OCI-LY3 (cell line): ENCODE measurements at regions not wholly inside any gene's neighbourhood (a gene's known extent, or its start where the extent isn't known, plus 50 kb on each side); places are given as distances from the start of the nearest gene placed in this dataset.

ENCODE experiments used
- H2AFZ ChIP-seq: fragments of 200-600, 300-600 bp; shearing (Covaris generic); 2 replicates; pipeline ENCODE4 v1.6.0; 2014; ENCODE audit warnings: antibody characterized with exemption, low read depth, low read length
- H3K27ac ChIP-seq: fragments of 200-600, 300-600 bp; sonication (generic); 2 replicates; pipeline ENCODE4 v1.5.1; 2014; ENCODE audit warnings: mild to moderate bottlenecking, low read length, moderate library complexity, mixed read lengths
- H3K27me3 ChIP-seq: fragments of 200-600, 300-600 bp; sonication (generic); 2 replicates; pipeline ENCODE4 v1.6.1; 2014; ENCODE audit warnings: low read depth, low read length, mixed read lengths
- H3K36me3 ChIP-seq: fragments of 200-600, 300-600 bp; sonication (generic); replicated peaks from 2 replicates; pipeline ENCODE3; 2014; ENCODE audit warnings: low read depth, low read length, mixed read lengths
- H3K4me1 ChIP-seq: fragments of 300-600, 200-600 bp; sonication (generic); 2 replicates; pipeline ENCODE4 v1.6.1; 2014; ENCODE audit warnings: low read length, mixed read lengths
- H3K4me2 ChIP-seq: fragments of 200-600, 300-600 bp; sonication (generic); 2 replicates; pipeline ENCODE4 v1.6.1; 2014; ENCODE audit warnings: low read length, mixed read lengths
- H3K4me3 ChIP-seq: fragments of 300-600, 200-600 bp; sonication (generic); 2 replicates; pipeline ENCODE4 v1.5.1; 2014; ENCODE audit warnings: antibody characterized with exemption, mild to moderate bottlenecking, low read length, moderate library complexity
- H3K79me2 ChIP-seq: fragments of 300-600, 200-600 bp; shearing (Covaris generic); 2 replicates; pipeline ENCODE4 v1.6.1; 2014; ENCODE audit warnings: mild to moderate bottlenecking, low read length, mixed read lengths
- H3K9ac ChIP-seq: fragments of 300-600, 200-600 bp; shearing (Covaris generic); 2 replicates; pipeline ENCODE4 v1.6.0; 2014; ENCODE audit warnings: mild to moderate bottlenecking, low read length, moderate library complexity
- H3K9me3 ChIP-seq: fragments of 200-600, 300-600 bp; shearing (Covaris generic); 2 replicates; pipeline ENCODE4 v1.6.1; 2014; ENCODE audit warnings: low read length, mixed read lengths; ENCODE audit not compliant: insufficient read depth
- H4K20me1 ChIP-seq: fragments of 200-600, 300-600 bp; sonication (generic); 2 replicates; pipeline ENCODE4 v1.6.1; 2016; ENCODE audit warnings: low read length, mixed read lengths; ENCODE audit not compliant: insufficient read depth
- EZH2phosphoT487 ChIP-seq: fragments of 200-600 bp; shearing (Covaris generic); IDR thresholded peaks from 2 replicates; pipeline ENCODE4 v1.6.1; 2018; ENCODE audit warnings: antibody characterized with exemption, mixed run types, low read depth
- TF ChIP-seq, protein P1 (sequence below): fragments of 200-600, 300-600 bp; sonication (generic); IDR thresholded peaks from 2 replicates; pipeline ENCODE4 v1.5.1; 2014; ENCODE audit warnings: antibody characterized with exemption, low read length, low read depth

DNA sequence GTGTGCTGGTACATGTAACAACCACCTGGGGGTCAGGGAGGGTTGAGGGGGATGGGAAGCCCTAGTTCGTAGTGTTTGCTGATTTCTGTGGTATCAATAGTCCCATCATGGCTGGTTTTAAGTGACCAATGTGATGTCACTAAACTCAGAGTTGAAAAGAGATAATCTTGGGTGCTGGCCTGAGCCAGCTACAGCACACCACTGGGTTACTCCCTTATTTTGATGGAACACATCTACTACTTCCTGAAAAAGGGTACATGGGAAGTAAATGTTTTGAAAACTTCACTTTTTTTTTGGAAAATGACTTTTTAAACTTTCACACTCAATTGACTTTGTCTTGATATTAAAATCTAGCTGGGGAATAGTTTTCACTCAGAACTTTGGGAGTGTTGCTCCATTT lies 87.0 kb upstream of the CXCR4 start:
- no peak overlapping the region for H3K4me3 ChIP-seq
- H4K20me1 ChIP-seq, result no peaks in the 10 kb centered on the region
- H3K9me3 ChIP-seq, result peaks cover 31% of the 10 kb centered on the region; the same call in 1 of the 2 replicates
- peaks cover 17% of the 10 kb centered on the region for H3K36me3 ChIP-seq
- no peak overlapping the region for H3K27ac ChIP-seq
- no peak overlapping the region for H3K9ac ChIP-seq
- H2AFZ ChIP-seq, result no peak overlapping the region
- H3K27me3 ChIP-seq, result peaks cover 19% of the 10 kb centered on the region; the same call in 1 of the 2 replicates
- no peak overlapping the region for H3K4me2 ChIP-seq
- H3K4me1 ChIP-seq, result peaks cover 47% of the 10 kb centered on the region
- H3K79me2 ChIP-seq, result no peaks in the 10 kb centered on the region
- TF ChIP-seq, protein P1, sequence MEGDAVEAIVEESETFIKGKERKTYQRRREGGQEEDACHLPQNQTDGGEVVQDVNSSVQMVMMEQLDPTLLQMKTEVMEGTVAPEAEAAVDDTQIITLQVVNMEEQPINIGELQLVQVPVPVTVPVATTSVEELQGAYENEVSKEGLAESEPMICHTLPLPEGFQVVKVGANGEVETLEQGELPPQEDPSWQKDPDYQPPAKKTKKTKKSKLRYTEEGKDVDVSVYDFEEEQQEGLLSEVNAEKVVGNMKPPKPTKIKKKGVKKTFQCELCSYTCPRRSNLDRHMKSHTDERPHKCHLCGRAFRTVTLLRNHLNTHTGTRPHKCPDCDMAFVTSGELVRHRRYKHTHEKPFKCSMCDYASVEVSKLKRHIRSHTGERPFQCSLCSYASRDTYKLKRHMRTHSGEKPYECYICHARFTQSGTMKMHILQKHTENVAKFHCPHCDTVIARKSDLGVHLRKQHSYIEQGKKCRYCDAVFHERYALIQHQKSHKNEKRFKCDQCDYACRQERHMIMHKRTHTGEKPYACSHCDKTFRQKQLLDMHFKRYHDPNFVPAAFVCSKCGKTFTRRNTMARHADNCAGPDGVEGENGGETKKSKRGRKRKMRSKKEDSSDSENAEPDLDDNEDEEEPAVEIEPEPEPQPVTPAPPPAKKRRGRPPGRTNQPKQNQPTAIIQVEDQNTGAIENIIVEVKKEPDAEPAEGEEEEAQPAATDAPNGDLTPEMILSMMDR, result no peak
- no peak for TF ChIP-seq EZH2phosphoT487

DNA sequence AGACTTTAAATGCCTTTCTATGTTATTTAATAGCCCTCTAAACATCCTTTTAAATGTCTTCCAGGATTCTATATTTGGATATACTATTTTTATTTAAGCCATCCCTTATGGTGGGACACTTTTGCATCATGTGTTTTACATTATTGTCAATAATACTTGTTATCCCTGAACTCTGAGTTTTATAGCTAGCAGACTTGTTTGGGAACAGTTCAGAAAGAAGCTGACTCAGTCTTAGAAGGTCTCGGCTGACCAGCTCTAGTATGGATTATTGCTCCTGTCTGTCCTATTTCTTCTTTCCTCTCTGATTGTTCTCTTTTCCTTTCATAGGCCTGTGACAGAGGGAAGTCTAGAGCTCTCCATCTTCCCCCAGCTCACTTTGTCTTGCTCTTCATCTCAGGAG lies 77.3 kb upstream of the CXCR4 start:
- no peaks in the 10 kb centered on the region for H3K36me3 ChIP-seq
- no peak overlapping the region for H2AFZ ChIP-seq
- H3K27ac ChIP-seq, result no peak overlapping the region
- H3K9ac ChIP-seq, result no peak overlapping the region
- H3K27me3 ChIP-seq, result no peaks in the 10 kb centered on the region; the same call in 1 of the 2 replicates
- H3K4me1 ChIP-seq, result no peaks in the 10 kb centered on the region
- H3K79me2 ChIP-seq, result no peaks in the 10 kb centered on the region
- no peaks in the 10 kb centered on the region for H4K20me1 ChIP-seq
- TF ChIP-seq EZH2phosphoT487, result no peak
- TF ChIP-seq, protein P1, result no peak
- H3K4me2 ChIP-seq, result no peak overlapping the region
- no peaks in the 10 kb centered on the region for H3K9me3 ChIP-seq
- H3K4me3 ChIP-seq, result no peak overlapping the region

DNA sequence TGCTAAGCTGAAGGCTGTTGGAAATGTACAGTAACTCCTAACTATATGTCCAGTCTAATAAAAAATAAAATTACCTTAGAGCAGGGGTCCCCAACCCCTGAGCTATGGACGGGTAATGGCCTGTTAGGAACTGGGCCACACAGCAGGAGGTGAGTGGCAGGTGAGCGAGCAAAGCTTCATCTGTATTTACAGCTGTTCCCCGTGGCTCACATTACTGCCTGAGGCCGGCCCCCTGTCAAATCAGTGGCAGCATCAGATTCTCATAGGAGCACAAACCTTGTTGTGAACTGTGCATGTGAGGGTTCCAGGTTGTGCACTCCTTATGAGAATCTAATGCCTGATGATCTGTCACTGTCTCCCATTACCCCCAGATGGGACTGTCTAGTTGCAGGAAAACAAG lies 73.1 kb upstream of the CXCR4 start:
- H3K27ac ChIP-seq, result no peak overlapping the region

DNA sequence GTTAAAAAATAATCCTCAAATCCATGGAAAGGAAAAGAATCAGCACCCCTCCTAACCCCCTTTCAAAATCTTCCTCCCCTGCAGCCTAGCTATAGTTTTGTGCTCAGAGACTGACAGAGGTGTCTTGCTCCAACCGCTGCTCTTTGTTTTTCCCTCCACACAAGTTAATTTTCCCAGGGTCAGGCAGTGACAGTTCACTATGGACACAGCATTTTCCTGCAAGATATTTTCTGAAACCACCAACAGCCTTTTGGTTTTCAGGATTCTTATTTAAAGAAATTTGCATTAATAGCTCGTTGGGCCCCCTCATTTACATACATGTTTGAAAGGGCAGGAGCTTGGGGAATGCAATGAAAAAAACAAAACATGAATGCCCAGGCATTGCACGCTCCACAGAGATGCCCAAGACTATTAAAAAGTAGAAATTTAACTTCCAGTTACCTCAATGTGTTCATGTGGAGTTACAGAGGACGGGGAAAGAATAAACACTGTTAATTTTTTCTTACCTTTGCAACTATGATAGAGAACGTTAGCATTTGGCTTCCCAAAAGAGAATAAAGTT lies 71.4 kb upstream of the CXCR4 start:
- no peaks in the 10 kb centered on the region for H3K27me3 ChIP-seq
- no peak overlapping the region for H3K4me2 ChIP-seq
- H3K4me1 ChIP-seq, result peaks cover 6% of the 10 kb centered on the region; the same call in 1 of the 2 replicates
- H3K4me3 ChIP-seq, result no peak overlapping the region
- H3K9ac ChIP-seq, result no peak overlapping the region
- no peaks in the 10 kb centered on the region for H3K79me2 ChIP-seq
- no peak overlapping the region for H3K27ac ChIP-seq
- TF ChIP-seq, protein P1, result no peak
- no peak for TF ChIP-seq EZH2phosphoT487
- H4K20me1 ChIP-seq, result no peaks in the 10 kb centered on the region
- H3K9me3 ChIP-seq, result no peaks in the 10 kb centered on the region
- H3K36me3 ChIP-seq, result no peaks in the 10 kb centered on the region
- H2AFZ ChIP-seq, result no peak overlapping the region

More for the DNA sequence above, 73.1 kb upstream of the CXCR4 start:
- Histone ChIP-seq H3K36me3 (no peaks in the 10 kb centered on the region), H4K20me1 (no peaks in the 10 kb centered on the region), H3K79me2 (no peaks in the 10 kb centered on the region), H3K4me2 (no peak overlapping the region), H3K4me3 (no peak overlapping the region), H3K4me1 (peaks cover 6% of the 10 kb centered on the region; the same call in 1 of the 2 replicates), H3K9me3 (no peaks in the 10 kb centered on the region), H3K27me3 (no peaks in the 10 kb centered on the region), H2AFZ (no peak overlapping the region), H3K9ac (no peak overlapping the region)
- TF ChIP-seq, protein P1, result no peak
- no peak for TF ChIP-seq EZH2phosphoT487
